Limb (tissue), 2 donors: ENCODE measurements at regions not wholly inside any gene's neighbourhood (a gene's known extent, or its start where the extent isn't known, plus 50 kb on each side); places are given as distances from the start of the nearest gene placed in this dataset.
"Not testable (repeated sequence)": the region's sequence is repeated elsewhere in the genome, so short reads cannot be mapped to it uniquely, and the experiment has no call there.

Experiments used
- DNase-seq, 2 donors: peaks; one replicate each; pipeline ENCODE4 v3.0.0-alpha.2; 2016; ENCODE audit errors: extremely low spot score in 2 of 2

- DNase-seq, result no peak
Measured at GRCh38 chr10:52477305-52477704, 163.2 kb downstream of the DKK1 start.

- no peak for DNase-seq
Measured at GRCh38 chr10:52479567-52479966, 165.5 kb downstream of the DKK1 start.

GRCh38 chr10:52481986-52482555 lies 168.0 kb downstream of the DKK1 start:
- DNase-seq, result no peak

GRCh38 chr10:52483587-52483986 lies 169.5 kb downstream of the DKK1 start:
- no peak for DNase-seq

- DNase-seq, result no peak
Measured at GRCh38 chr10:52484206-52485065, 170.4 kb downstream of the DKK1 start.

GRCh38 chr10:52485462-52485861 lies 171.4 kb downstream of the DKK1 start:
- no peak for DNase-seq

- DNase-seq, result no peak
Measured at GRCh38 chr10:52486840-52487611, 172.9 kb downstream of the DKK1 start.

GRCh38 chr10:52488606-52489485 lies 174.8 kb downstream of the DKK1 start:
- DNase-seq, result peak in 1 of 2 donors; percentile 48

- no peak for DNase-seq
Measured at GRCh38 chr10:52491246-52491995, 177.3 kb downstream of the DKK1 start.

GRCh38 chr10:52499281-52499680 lies 185.2 kb downstream of the DKK1 start:
- DNase-seq, result no peak

- no peak for DNase-seq
Measured at GRCh38 chr10:52500476-52500875, 186.4 kb downstream of the DKK1 start.

- no peak for DNase-seq
Measured at GRCh38 chr10:52502237-52502636, 188.2 kb downstream of the DKK1 start.

GRCh38 chr10:52505341-52505740 lies 191.3 kb downstream of the DKK1 start:
- not testable (repeated sequence) for DNase-seq

GRCh38 chr10:52514481-52514880 lies 200.4 kb downstream of the DKK1 start:
- DNase-seq, result no peak

GRCh38 chr10:52517012-52517411 lies 202.9 kb downstream of the DKK1 start:
- DNase-seq, result peak in 1 of 2 donors; percentile 8

GRCh38 chr10:52523696-52524095 lies 209.6 kb downstream of the DKK1 start:
- no peak for DNase-seq

- no peak for DNase-seq
Measured at GRCh38 chr10:52525761-52526160, 211.7 kb downstream of the DKK1 start.

- no peak for DNase-seq
Measured at GRCh38 chr10:52526251-52526823, 212.3 kb downstream of the DKK1 start.

- no peak for DNase-seq
Measured at GRCh38 chr10:52532650-52533290, 218.7 kb downstream of the DKK1 start.

GRCh38 chr10:52533986-52534385 lies 219.9 kb downstream of the DKK1 start:
- DNase-seq, result no peak
